ENCODE measurements at regions not wholly inside any gene's neighbourhood (a gene's known extent, or its start where the extent isn't known, plus 50 kb on each side); places are given as distances from the start of the nearest gene placed in this dataset.

DNA sequence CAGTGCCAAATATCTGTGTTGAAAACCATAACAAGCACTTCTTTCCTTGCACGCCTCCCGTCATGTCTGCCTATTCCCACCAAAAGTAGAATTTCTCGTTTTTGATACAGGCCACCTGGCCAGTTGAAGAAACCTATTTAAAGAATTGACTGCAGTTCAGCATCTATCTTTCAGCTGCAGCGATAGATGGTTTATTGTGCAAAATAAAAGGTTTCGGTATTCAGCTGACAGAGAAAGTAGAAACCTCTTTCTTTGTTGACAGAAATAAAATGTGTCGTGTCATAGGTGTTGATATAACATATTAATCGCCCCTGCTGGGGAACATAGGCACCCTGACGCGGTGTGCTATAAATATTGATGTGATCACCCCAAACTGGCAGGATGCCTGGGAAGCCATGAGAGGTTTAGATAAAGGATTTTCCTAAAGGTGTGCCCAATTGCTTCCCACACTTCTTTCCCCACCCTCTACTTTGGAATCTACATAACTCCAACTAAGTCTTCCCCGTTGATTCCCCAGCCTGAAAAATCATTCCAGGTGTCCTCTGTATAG lies 570.4 kb downstream of the CCDC85A start:
- TF ChIP-seq, protein P1, sequence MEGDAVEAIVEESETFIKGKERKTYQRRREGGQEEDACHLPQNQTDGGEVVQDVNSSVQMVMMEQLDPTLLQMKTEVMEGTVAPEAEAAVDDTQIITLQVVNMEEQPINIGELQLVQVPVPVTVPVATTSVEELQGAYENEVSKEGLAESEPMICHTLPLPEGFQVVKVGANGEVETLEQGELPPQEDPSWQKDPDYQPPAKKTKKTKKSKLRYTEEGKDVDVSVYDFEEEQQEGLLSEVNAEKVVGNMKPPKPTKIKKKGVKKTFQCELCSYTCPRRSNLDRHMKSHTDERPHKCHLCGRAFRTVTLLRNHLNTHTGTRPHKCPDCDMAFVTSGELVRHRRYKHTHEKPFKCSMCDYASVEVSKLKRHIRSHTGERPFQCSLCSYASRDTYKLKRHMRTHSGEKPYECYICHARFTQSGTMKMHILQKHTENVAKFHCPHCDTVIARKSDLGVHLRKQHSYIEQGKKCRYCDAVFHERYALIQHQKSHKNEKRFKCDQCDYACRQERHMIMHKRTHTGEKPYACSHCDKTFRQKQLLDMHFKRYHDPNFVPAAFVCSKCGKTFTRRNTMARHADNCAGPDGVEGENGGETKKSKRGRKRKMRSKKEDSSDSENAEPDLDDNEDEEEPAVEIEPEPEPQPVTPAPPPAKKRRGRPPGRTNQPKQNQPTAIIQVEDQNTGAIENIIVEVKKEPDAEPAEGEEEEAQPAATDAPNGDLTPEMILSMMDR (conservative IDR thresholded peaks at IDR 0.05; ENCODE audit: low read depth, low read length), result no peak
- TF ChIP-seq EZH2 (IDR thresholded peaks at IDR 0.05; ENCODE audit: low read length, unreplicated experiment), result no peak
